Endodermal cell (in vitro differentiated cells): ENCODE measurements at regions not wholly inside any gene's neighbourhood (a gene's known extent, or its start where the extent isn't known, plus 50 kb on each side); places are given as distances from the start of the nearest gene placed in this dataset.

ENCODE experiments used
- DNase-seq: peaks from one replicate; pipeline ENCODE4 v3.0.0-alpha.2; 2017
- H3K27ac ChIP-seq: 2 replicates; pipeline ENCODE4 v1.5.1; 2013; ENCODE audit warnings: mild to moderate bottlenecking, low read depth, low read length, moderate library complexity
- H3K27me3 ChIP-seq: 2 replicates; pipeline ENCODE4 v1.6.1; 2013; ENCODE audit warnings: mild to moderate bottlenecking, low read length, moderate library complexity; ENCODE audit not compliant: insufficient read depth, control insufficient read depth, poor library complexity, severe bottlenecking
- H3K36me3 ChIP-seq: 2 replicates; pipeline ENCODE4 v1.7.0; 2013; ENCODE audit warnings: mild to moderate bottlenecking, low read length, moderate library complexity; ENCODE audit not compliant: control insufficient read depth, insufficient read depth
- H3K4me1 ChIP-seq: one replicate; pipeline ENCODE4 v1.7.0; 2013; ENCODE audit warnings: low read length; ENCODE audit not compliant: control insufficient read depth, insufficient read depth
- H3K4me3 ChIP-seq: 2 replicates; pipeline ENCODE4 v1.5.1; 2013; ENCODE audit warnings: mild to moderate bottlenecking, low read length, moderate library complexity
- H3K9ac ChIP-seq: 2 replicates; pipeline ENCODE4 v1.6.1; 2013; ENCODE audit warnings: mild to moderate bottlenecking, low read length, moderate library complexity; ENCODE audit not compliant: poor library complexity, severe bottlenecking; ENCODE audit errors: extremely low read depth
- H3K9me3 ChIP-seq: 2 replicates; pipeline ENCODE4 v1.6.1; 2013; ENCODE audit warnings: mild to moderate bottlenecking, low read length, moderate library complexity; ENCODE audit not compliant: control insufficient read depth
- H3K27ac Mint-ChIP-seq: 2 replicates; pipeline ENCODE4 v1.8.0; 2020; ENCODE audit warnings: mixed read lengths
- H3K27me3 Mint-ChIP-seq: 2 replicates; pipeline ENCODE4 v1.8.0; 2021; ENCODE audit warnings: mild to moderate bottlenecking, mixed read lengths; ENCODE audit not compliant: insufficient read depth
- H3K36me3 Mint-ChIP-seq: 2 replicates; pipeline ENCODE4 v1.8.0; 2020; ENCODE audit warnings: low read depth, mixed read lengths
- H3K4me1 Mint-ChIP-seq: 2 replicates; pipeline ENCODE4 v1.8.0; 2020; ENCODE audit warnings: mixed read lengths
- H3K4me3 Mint-ChIP-seq: 2 replicates; pipeline ENCODE4 v1.8.0; 2020; ENCODE audit warnings: mild to moderate bottlenecking, moderate library complexity, mixed read lengths
- H3K9me3 Mint-ChIP-seq: 2 replicates; pipeline ENCODE4 v1.8.0; 2020; ENCODE audit warnings: mild to moderate bottlenecking, mixed read lengths
- CTCF ChIP-seq: fragments of 200-600 bp; sonication (generic); conservative IDR thresholded peaks from 2 replicates; pipeline ENCODE4 v1.5.0; 2021; ENCODE audit warnings: antibody characterized with exemption, mild to moderate bottlenecking
- WGBS, 2 experiments: methylation state at CpG; one replicate each; pipeline versions ENCODE4 v1.1.5 to v1.1.7; 2013; ENCODE audit warnings: missing lambda C conversion rate in 2 of 2, mixed read lengths in 1 of 2; ENCODE audit not compliant: insufficient coverage in 1 of 2, insufficient read length in 1 of 2; 5-methylcytosine and 5-hydroxymethylcytosine counted together

- Mint-ChIP-seq H3K9me3 (no peaks in the 10 kb centered on the region), H3K27me3 (peaks cover 3% of the 10 kb centered on the region), H3K27ac (no peak overlapping the region), H3K4me1 (no peaks in the 10 kb centered on the region), H3K36me3 (no peaks in the 10 kb centered on the region), H3K4me3 (no peak overlapping the region)
- no peak for DNase-seq
- H3K4me3 ChIP-seq, result no peak overlapping the region
- H3K9ac ChIP-seq, result no peak overlapping the region
- H3K36me3 ChIP-seq, result no peaks in the 10 kb centered on the region
- no peak overlapping the region for H3K27ac ChIP-seq
- no peak for TF ChIP-seq CTCF
- H3K27me3 ChIP-seq, result no peaks in the 10 kb centered on the region
- 56 to 84% methylated on average over 1 to 7 of the region's 7 CpGs for WGBS, 2 experiments
- no peaks in the 10 kb centered on the region for H3K9me3 ChIP-seq
- no peaks in the 10 kb centered on the region for H3K4me1 ChIP-seq
These were observed 148.9 kb downstream of the URI1 start for GRCh38 chr19:30090963-30091362.

DNA sequence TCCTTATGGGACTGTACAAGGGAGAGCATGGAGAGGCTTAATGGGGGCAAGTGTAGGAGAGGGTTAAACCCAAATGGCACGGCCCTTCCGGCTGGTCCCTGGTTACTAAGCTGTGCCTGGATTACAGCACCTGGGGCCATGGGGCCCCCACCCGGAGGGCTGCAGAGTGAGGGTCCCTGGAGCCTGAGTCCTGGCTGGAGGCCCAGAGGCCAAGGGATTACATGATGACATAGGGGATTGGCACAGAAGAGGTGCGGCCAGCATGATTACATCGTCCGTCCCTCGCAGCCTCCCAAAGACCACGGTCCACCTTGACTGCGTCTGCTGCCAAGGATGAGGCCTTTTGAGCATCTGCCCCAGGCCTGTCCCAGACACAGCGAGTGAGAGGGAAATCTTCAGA, 149.4 kb downstream of the URI1 start:
- Mint-ChIP-seq H3K4me1 (no peaks in the 10 kb centered on the region), H3K27ac (no peak overlapping the region), H3K4me3 (no peak overlapping the region), H3K27me3 (peaks cover 3% of the 10 kb centered on the region), H3K36me3 (no peaks in the 10 kb centered on the region), H3K9me3 (no peaks in the 10 kb centered on the region)
- Histone ChIP-seq H3K9me3 (no peaks in the 10 kb centered on the region), H3K27ac (no peak overlapping the region), H3K9ac (no peak overlapping the region), H3K4me1 (no peaks in the 10 kb centered on the region), H3K27me3 (no peaks in the 10 kb centered on the region), H3K4me3 (no peak overlapping the region), H3K36me3 (no peaks in the 10 kb centered on the region)
- DNase-seq, result no peak
- 95 to 96% methylated on average over 8 to 10 of the region's 10 CpGs for WGBS, 2 experiments
- TF ChIP-seq CTCF, result no peak

- no peaks in the 10 kb centered on the region for H3K9me3 Mint-ChIP-seq
- Histone ChIP-seq H3K27me3 (peaks cover under 1% of the 10 kb centered on the region), H3K36me3 (no peaks in the 10 kb centered on the region), H3K27ac (no peak overlapping the region), H3K9ac (no peak overlapping the region), H3K4me3 (no peak overlapping the region), H3K4me1 (no peaks in the 10 kb centered on the region), H3K9me3 (no peaks in the 10 kb centered on the region)
- H3K36me3 Mint-ChIP-seq, result no peaks in the 10 kb centered on the region
- no peak overlapping the region for H3K4me3 Mint-ChIP-seq
- no peak for TF ChIP-seq CTCF
- DNase-seq, result no peak
- H3K27ac Mint-ChIP-seq, result no peak overlapping the region
- peaks cover 7% of the 10 kb centered on the region for H3K27me3 Mint-ChIP-seq
- 91% methylated on average over 3 of the region's 3 CpGs; no CpG with 5 or more reads in 1 of the 2 experiments for WGBS, 2 experiments
- H3K4me1 Mint-ChIP-seq, result no peaks in the 10 kb centered on the region
These were observed 149.8 kb downstream of the URI1 start for GRCh38 chr19:30091856-30092255.
